ENCODE measurements at regions not wholly inside any gene's neighbourhood (a gene's known extent, or its start where the extent isn't known, plus 50 kb on each side); places are given as distances from the start of the nearest gene placed in this dataset.
A peak's percentile ranks its signal among the peaks of the same experiment; 100 is the strongest.

GRCh38 chr9:4382722-4383317, 83.0 kb upstream of the GLIS3 start:
- Histone ChIP-seq H3K4me3 (no peak overlapping the region), H3K4me1 (no peaks in the 10 kb centered on the region), H3K9me3 (no peaks in the 10 kb centered on the region), H3K27me3 (no peaks in the 10 kb centered on the region), H3K36me3 (no peaks in the 10 kb centered on the region), H3K27ac (no peak overlapping the region)
- no peak for DNase-seq (ENCODE audit: low spot score)
- TF ChIP-seq, protein P1, sequence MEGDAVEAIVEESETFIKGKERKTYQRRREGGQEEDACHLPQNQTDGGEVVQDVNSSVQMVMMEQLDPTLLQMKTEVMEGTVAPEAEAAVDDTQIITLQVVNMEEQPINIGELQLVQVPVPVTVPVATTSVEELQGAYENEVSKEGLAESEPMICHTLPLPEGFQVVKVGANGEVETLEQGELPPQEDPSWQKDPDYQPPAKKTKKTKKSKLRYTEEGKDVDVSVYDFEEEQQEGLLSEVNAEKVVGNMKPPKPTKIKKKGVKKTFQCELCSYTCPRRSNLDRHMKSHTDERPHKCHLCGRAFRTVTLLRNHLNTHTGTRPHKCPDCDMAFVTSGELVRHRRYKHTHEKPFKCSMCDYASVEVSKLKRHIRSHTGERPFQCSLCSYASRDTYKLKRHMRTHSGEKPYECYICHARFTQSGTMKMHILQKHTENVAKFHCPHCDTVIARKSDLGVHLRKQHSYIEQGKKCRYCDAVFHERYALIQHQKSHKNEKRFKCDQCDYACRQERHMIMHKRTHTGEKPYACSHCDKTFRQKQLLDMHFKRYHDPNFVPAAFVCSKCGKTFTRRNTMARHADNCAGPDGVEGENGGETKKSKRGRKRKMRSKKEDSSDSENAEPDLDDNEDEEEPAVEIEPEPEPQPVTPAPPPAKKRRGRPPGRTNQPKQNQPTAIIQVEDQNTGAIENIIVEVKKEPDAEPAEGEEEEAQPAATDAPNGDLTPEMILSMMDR (IDR thresholded peaks at IDR 0.05) = peak in 1 of 2 donors; percentile 72

- Histone ChIP-seq H3K9me3 (no peaks in the 10 kb centered on the region), H3K4me3 (no peak overlapping the region)
- no peak for DNase-seq (ENCODE audit: low spot score)
Measured at GRCh38 chr9:4381744-4382143, 81.9 kb upstream of the GLIS3 start.

DNA sequence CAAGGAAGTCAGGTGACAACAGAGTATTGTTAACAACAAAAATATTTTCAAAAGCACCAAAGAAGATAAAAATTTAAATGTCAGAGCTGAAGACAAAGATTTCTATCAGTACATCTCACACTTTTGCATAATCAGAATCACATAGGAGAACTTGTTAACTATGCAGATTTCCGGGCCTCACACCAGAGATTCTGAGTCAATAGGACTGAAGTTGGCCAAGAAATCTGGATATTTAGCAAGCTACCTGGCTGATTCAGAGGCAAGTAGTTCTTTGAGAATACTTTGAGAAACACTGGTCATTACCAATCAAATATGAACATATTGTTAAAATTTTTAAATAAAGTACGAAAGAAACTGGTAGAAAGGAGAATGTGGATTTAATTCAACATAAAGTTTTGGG, 80.5 kb upstream of the GLIS3 start:
- Histone ChIP-seq H3K27me3 (no peaks in the 10 kb centered on the region), H3K4me1 (no peaks in the 10 kb centered on the region), H3K27ac (no peak overlapping the region), H3K36me3 (no peaks in the 10 kb centered on the region), H3K9me3 (no peaks in the 10 kb centered on the region), H3K4me3 (no peak overlapping the region)
- DNase-seq (ENCODE audit: low spot score) = no peak
- TF ChIP-seq, protein P1 (IDR thresholded peaks at IDR 0.05) = no peak

More at GRCh38 chr9:4381744-4382143, 81.9 kb upstream of the GLIS3 start:
- no peaks in the 10 kb centered on the region for H3K4me1 ChIP-seq
- H3K27ac ChIP-seq = no peak overlapping the region
- TF ChIP-seq, protein P1 (IDR thresholded peaks at IDR 0.05) = no peak
- no peaks in the 10 kb centered on the region for H3K27me3 ChIP-seq
- no peaks in the 10 kb centered on the region for H3K36me3 ChIP-seq

DNA sequence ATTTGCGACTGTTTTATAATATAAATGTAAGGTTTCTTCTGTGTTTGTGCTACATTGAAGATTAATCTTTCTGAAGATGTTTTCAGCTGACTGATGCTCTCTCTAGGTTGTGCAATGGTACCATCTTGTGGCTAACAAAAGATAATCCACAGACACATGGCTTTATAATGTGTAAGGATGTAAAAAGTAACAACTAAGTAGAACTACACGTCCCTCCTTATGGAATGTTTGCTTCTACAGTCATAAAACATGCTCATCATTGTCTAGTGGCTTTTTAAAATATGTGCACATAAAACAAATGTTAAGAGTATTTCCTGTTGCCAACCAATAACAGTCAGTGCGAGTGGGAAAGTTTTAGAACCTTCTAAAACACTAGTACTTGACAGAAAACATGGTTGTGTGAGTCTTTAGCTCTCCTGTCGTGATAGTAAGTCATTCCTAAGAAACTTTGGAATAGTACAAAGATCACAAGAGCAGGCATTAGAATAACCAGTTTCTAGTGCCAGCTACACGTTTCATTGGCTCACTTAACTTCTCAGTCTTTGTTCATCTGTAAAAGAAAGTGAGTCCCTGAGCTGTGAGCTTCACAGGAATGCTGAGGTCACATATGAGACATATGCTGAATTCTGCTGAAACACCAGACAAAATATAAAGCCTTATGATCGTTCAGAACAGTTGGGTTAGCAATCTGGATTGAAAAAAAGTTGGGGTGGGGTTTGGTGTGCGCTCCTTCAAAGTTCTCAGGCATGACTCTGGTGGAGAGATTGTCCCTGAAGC, 75.7 kb upstream of the GLIS3 start:
- TF ChIP-seq, protein P1 (IDR thresholded peaks at IDR 0.05) = peak in 1 of 2 donors; percentile 63
- no peaks in the 10 kb centered on the region for H3K4me1 ChIP-seq
- H3K4me3 ChIP-seq = no peak overlapping the region
- no peak for DNase-seq (ENCODE audit: low spot score)
- no peaks in the 10 kb centered on the region for H3K9me3 ChIP-seq
- H3K27me3 ChIP-seq = no peaks in the 10 kb centered on the region
- no peaks in the 10 kb centered on the region for H3K36me3 ChIP-seq
- H3K27ac ChIP-seq = no peak overlapping the region

DNA sequence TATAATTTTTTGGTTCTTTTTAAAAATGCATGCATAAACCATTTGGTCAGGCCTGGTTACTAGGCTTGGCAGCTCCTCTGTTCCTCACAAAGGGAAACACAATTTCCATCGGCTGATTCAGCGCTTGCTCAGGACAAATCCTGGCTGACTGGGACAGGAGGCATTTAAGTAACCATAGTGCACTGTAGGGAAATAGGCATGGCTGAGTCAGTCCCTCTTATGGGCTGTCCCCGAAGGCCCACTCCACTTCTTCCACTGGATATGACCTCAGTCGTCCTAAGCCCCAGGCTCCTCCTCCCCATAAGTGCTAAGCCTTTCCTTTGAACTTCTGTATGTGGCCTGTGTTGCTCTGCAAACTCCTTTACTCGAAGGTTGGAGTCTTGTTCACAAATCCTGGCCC, 71.2 kb upstream of the GLIS3 start:
- no peak for DNase-seq (ENCODE audit: low spot score)
- H3K27me3 ChIP-seq = no peaks in the 10 kb centered on the region
- H3K27ac ChIP-seq = no peak overlapping the region
- no peak overlapping the region for H3K4me3 ChIP-seq
- TF ChIP-seq, protein P1 (IDR thresholded peaks at IDR 0.05) = no peak
- no peaks in the 10 kb centered on the region for H3K4me1 ChIP-seq
- H3K9me3 ChIP-seq = no peaks in the 10 kb centered on the region
- H3K36me3 ChIP-seq = no peaks in the 10 kb centered on the region

All from right atrium auricular region (tissue), 2 donors.